ENCODE measurements at regions not wholly inside any gene's neighbourhood (a gene's known extent, or its start where the extent isn't known, plus 50 kb on each side); places are given as distances from the start of the nearest gene placed in this dataset.
A peak's percentile ranks its signal among the peaks of the same experiment; 100 is the strongest.

DNA sequence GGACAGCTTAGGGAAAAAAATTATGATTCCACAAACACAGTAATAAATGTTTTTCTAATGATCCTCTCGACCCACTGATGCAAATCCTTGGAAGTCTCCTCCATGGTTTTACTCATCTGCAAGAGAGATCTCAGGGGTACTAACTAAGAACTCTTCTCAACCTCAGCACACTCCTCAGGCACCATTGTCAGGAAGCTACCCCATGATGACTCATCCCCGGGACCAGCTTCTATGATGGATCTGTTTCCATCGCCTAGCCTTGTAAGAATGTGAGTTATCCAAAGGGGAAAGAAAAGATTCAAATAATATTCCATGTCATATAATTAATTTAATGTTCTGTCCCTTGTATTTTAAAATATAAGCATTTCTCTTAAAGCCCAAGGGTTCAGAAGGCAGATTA, 816.1 kb upstream of the IGFBP7 start:
- TF ChIP-seq, protein P1, sequence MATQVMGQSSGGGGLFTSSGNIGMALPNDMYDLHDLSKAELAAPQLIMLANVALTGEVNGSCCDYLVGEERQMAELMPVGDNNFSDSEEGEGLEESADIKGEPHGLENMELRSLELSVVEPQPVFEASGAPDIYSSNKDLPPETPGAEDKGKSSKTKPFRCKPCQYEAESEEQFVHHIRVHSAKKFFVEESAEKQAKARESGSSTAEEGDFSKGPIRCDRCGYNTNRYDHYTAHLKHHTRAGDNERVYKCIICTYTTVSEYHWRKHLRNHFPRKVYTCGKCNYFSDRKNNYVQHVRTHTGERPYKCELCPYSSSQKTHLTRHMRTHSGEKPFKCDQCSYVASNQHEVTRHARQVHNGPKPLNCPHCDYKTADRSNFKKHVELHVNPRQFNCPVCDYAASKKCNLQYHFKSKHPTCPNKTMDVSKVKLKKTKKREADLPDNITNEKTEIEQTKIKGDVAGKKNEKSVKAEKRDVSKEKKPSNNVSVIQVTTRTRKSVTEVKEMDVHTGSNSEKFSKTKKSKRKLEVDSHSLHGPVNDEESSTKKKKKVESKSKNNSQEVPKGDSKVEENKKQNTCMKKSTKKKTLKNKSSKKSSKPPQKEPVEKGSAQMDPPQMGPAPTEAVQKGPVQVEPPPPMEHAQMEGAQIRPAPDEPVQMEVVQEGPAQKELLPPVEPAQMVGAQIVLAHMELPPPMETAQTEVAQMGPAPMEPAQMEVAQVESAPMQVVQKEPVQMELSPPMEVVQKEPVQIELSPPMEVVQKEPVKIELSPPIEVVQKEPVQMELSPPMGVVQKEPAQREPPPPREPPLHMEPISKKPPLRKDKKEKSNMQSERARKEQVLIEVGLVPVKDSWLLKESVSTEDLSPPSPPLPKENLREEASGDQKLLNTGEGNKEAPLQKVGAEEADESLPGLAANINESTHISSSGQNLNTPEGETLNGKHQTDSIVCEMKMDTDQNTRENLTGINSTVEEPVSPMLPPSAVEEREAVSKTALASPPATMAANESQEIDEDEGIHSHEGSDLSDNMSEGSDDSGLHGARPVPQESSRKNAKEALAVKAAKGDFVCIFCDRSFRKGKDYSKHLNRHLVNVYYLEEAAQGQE (IDR thresholded peaks at IDR 0.05; ENCODE audit: unreplicated experiment), result no peak
- no peak for TF ChIP-seq ETS1 (IDR thresholded peaks at IDR 0.05)
- TF ChIP-seq POLR2AphosphoS5 (IDR thresholded peaks at IDR 0.05; ENCODE audit: low read depth), result no peak
- no peak for TF ChIP-seq NANOG (IDR thresholded peaks at IDR 0.05; ENCODE audit: borderline replicate concordance)
- no peak for TF ChIP-seq EZH2 (IDR thresholded peaks at IDR 0.05; ENCODE audit: low read depth, unreplicated experiment)
- TF ChIP-seq ZNF114 (CRISPR knock-in tag; IDR thresholded peaks at IDR 0.05), result no peak
- TF ChIP-seq, protein P2, sequence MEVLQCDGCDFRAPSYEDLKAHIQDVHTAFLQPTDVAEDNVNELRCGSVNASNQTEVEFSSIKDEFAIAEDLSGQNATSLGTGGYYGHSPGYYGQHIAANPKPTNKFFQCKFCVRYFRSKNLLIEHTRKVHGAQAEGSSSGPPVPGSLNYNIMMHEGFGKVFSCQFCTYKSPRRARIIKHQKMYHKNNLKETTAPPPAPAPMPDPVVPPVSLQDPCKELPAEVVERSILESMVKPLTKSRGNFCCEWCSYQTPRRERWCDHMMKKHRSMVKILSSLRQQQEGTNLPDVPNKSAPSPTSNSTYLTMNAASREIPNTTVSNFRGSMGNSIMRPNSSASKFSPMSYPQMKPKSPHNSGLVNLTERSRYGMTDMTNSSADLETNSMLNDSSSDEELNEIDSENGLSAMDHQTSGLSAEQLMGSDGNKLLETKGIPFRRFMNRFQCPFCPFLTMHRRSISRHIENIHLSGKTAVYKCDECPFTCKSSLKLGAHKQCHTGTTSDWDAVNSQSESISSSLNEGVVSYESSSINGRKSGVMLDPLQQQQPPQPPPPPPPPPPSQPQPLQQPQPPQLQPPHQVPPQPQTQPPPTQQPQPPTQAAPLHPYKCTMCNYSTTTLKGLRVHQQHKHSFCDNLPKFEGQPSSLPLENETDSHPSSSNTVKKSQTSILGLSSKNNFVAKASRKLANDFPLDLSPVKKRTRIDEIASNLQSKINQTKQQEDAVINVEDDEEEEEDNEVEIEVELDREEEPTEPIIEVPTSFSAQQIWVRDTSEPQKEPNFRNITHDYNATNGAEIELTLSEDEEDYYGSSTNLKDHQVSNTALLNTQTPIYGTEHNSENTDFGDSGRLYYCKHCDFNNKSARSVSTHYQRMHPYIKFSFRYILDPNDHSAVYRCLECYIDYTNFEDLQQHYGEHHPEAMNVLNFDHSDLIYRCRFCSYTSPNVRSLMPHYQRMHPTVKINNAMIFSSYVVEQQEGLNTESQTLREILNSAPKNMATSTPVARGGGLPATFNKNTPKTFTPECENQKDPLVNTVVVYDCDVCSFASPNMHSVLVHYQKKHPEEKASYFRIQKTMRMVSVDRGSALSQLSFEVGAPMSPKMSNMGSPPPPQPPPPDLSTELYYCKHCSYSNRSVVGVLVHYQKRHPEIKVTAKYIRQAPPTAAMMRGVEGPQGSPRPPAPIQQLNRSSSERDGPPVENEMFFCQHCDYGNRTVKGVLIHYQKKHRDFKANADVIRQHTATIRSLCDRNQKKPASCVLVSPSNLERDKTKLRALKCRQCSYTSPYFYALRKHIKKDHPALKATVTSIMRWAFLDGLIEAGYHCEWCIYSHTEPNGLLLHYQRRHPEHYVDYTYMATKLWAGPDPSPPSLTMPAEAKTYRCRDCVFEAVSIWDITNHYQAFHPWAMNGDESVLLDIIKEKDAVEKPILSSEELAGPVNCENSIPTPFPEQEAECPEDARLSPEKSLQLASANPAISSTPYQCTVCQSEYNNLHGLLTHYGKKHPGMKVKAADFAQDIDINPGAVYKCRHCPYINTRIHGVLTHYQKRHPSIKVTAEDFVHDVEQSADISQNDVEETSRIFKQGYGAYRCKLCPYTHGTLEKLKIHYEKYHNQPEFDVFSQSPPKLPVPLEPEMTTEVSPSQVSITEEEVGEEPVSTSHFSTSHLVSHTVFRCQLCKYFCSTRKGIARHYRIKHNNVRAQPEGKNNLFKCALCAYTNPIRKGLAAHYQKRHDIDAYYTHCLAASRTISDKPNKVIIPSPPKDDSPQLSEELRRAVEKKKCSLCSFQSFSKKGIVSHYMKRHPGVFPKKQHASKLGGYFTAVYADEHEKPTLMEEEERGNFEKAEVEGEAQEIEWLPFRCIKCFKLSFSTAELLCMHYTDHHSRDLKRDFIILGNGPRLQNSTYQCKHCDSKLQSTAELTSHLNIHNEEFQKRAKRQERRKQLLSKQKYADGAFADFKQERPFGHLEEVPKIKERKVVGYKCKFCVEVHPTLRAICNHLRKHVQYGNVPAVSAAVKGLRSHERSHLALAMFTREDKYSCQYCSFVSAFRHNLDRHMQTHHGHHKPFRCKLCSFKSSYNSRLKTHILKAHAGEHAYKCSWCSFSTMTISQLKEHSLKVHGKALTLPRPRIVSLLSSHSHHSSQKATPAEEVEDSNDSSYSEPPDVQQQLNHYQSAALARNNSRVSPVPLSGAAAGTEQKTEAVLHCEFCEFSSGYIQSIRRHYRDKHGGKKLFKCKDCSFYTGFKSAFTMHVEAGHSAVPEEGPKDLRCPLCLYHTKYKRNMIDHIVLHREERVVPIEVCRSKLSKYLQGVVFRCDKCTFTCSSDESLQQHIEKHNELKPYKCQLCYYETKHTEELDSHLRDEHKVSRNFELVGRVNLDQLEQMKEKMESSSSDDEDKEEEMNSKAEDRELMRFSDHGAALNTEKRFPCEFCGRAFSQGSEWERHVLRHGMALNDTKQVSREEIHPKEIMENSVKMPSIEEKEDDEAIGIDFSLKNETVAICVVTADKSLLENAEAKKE (CRISPR knock-in tag; IDR thresholded peaks at IDR 0.05), result no peak
- no peak for TF ChIP-seq CREB1 (CRISPR knock-in tag; IDR thresholded peaks at IDR 0.05; ENCODE audit: low read depth)
- TF ChIP-seq JUNB (IDR thresholded peaks at IDR 0.05; ENCODE audit: unreplicated experiment), result no peak
- no peak for TF ChIP-seq CTCF (conservative IDR thresholded peaks at IDR 0.05; ENCODE audit: low read depth in 2 of 2)
- no peak for TF ChIP-seq ZNF331 (CRISPR knock-in tag; IDR thresholded peaks at IDR 0.05; ENCODE audit: low read depth)
- TF ChIP-seq STAT1 (IDR thresholded peaks at IDR 0.05; ENCODE audit: unreplicated experiment), result no peak
- no peak for TF ChIP-seq EZH2phosphoT487 (IDR thresholded peaks at IDR 0.05; ENCODE audit: unreplicated experiment)

More for the DNA sequence above, 816.1 kb upstream of the IGFBP7 start:
- Histone ChIP-seq H3K4me3 (no peak overlapping the region), H2AFZ (no peak overlapping the region), H3K4me1 (ENCODE audit: insufficient read depth) (no peaks in the 10 kb centered on the region), H4K20me1 (replicated peaks; ENCODE audit: insufficient read depth) (no peaks in the 10 kb centered on the region), H3K27me3 (ENCODE audit: insufficient read depth) (no peaks in the 10 kb centered on the region), H3K9me2 (ENCODE audit: insufficient read depth) (no peaks in the 10 kb centered on the region), H3K79me2 (replicated peaks; ENCODE audit: insufficient read depth) (no peaks in the 10 kb centered on the region), H3K36me3 (ENCODE audit: insufficient read depth) (no peaks in the 10 kb centered on the region), H3K27ac (ENCODE audit: low read depth) (no peak overlapping the region), H3F3A (replicated peaks; ENCODE audit: low read depth) (no peaks in the 10 kb centered on the region), H3K4me2 (no peak overlapping the region)
- Mint-ChIP-seq H3K36me3 (ENCODE audit: low read depth) (no peaks in the 10 kb centered on the region; the same call in 2 of the 3 replicates), H3K4me1 (no peaks in the 10 kb centered on the region), H3K27ac (0 out of 2 replicates have a peak overlapping the region, but pooled peaks have one; percentile 17), H3K27me3 (ENCODE audit: insufficient read depth, low read depth, poor library complexity) (peaks cover 4% of the 10 kb centered on the region), H3K4me3 (no peak overlapping the region), H3K9me3 (peaks cover 8% of the 10 kb centered on the region)
- DNase-seq (ENCODE audit: low spot score) (no peak), ATAC-seq (no peak)

Data from GM23338 (cell line).